ENCODE measurements at regions not wholly inside any gene's neighbourhood (a gene's known extent, or its start where the extent isn't known, plus 50 kb on each side); places are given as distances from the start of the nearest gene placed in this dataset.

- Mint-ChIP-seq H3K4me3 (ENCODE audit: unreplicated experiment) (no peak overlapping the region), H3K27ac (ENCODE audit: unreplicated experiment) (no peak overlapping the region), H3K36me3 (ENCODE audit: low read depth) (no peaks in the 10 kb centered on the region), H3K4me1 (ENCODE audit: low read depth) (peaks cover 31% of the 10 kb centered on the region), H3K9me3 (ENCODE audit: low read depth) (no peaks in the 10 kb centered on the region), H3K27me3 (ENCODE audit: low read depth) (no peaks in the 10 kb centered on the region)
- no peak for DNase-seq (ENCODE audit: low spot score)
- no peak for TF ChIP-seq CTCF (IDR thresholded peaks at IDR 0.05)
Measured at GRCh38 chr3:44068753-44069152, 172.9 kb upstream of the TOPAZ1 start.

- H3K4me1 Mint-ChIP-seq (ENCODE audit: low read depth), result peaks cover 29% of the 10 kb centered on the region
- H3K27ac Mint-ChIP-seq (ENCODE audit: unreplicated experiment), result no peak overlapping the region
- H3K9me3 Mint-ChIP-seq (ENCODE audit: low read depth), result no peaks in the 10 kb centered on the region
- no peak overlapping the region for H3K4me3 Mint-ChIP-seq (ENCODE audit: unreplicated experiment)
- no peak for DNase-seq (ENCODE audit: low spot score)
- no peaks in the 10 kb centered on the region for H3K27me3 Mint-ChIP-seq (ENCODE audit: low read depth)
- TF ChIP-seq CTCF (IDR thresholded peaks at IDR 0.05), result no peak
- H3K36me3 Mint-ChIP-seq (ENCODE audit: low read depth), result no peaks in the 10 kb centered on the region
Measured at GRCh38 chr3:44069276-44069675, 172.4 kb upstream of the TOPAZ1 start.

GRCh38 chr3:44070841-44071546 lies 170.7 kb upstream of the TOPAZ1 start:
- no peak for TF ChIP-seq CTCF (IDR thresholded peaks at IDR 0.05)

GRCh38 chr3:44072601-44073540 lies 168.8 kb upstream of the TOPAZ1 start:
- no peak overlapping the region for H3K4me3 Mint-ChIP-seq (ENCODE audit: unreplicated experiment)
- DNase-seq (ENCODE audit: low spot score), result no peak
- H3K36me3 Mint-ChIP-seq (ENCODE audit: low read depth), result no peaks in the 10 kb centered on the region
- TF ChIP-seq CTCF (IDR thresholded peaks at IDR 0.05), result no peak
- no peaks in the 10 kb centered on the region for H3K4me1 Mint-ChIP-seq (ENCODE audit: low read depth)
- no peaks in the 10 kb centered on the region for H3K27me3 Mint-ChIP-seq (ENCODE audit: low read depth)
- no peaks in the 10 kb centered on the region for H3K9me3 Mint-ChIP-seq (ENCODE audit: low read depth)
- H3K27ac Mint-ChIP-seq (ENCODE audit: unreplicated experiment), result no peak overlapping the region

More at GRCh38 chr3:44070841-44071546, 170.7 kb upstream of the TOPAZ1 start:
- H3K4me1 Mint-ChIP-seq (ENCODE audit: low read depth), result peaks cover 12% of the 10 kb centered on the region
- H3K4me3 Mint-ChIP-seq (ENCODE audit: unreplicated experiment), result no peak overlapping the region
- H3K27me3 Mint-ChIP-seq (ENCODE audit: low read depth), result no peaks in the 10 kb centered on the region
- DNase-seq (ENCODE audit: low spot score), result no peak
- H3K36me3 Mint-ChIP-seq (ENCODE audit: low read depth), result no peaks in the 10 kb centered on the region
- H3K9me3 Mint-ChIP-seq (ENCODE audit: low read depth), result no peaks in the 10 kb centered on the region
- no peak overlapping the region for H3K27ac Mint-ChIP-seq (ENCODE audit: unreplicated experiment)

- no peak for TF ChIP-seq CTCF (IDR thresholded peaks at IDR 0.05)
- no peaks in the 10 kb centered on the region for H3K36me3 Mint-ChIP-seq (ENCODE audit: low read depth)
- H3K4me3 Mint-ChIP-seq (ENCODE audit: unreplicated experiment), result no peak overlapping the region
- DNase-seq (ENCODE audit: low spot score), result no peak
- H3K27ac Mint-ChIP-seq (ENCODE audit: unreplicated experiment), result no peak overlapping the region
- H3K4me1 Mint-ChIP-seq (ENCODE audit: low read depth), result no peaks in the 10 kb centered on the region
- H3K9me3 Mint-ChIP-seq (ENCODE audit: low read depth), result no peaks in the 10 kb centered on the region
- H3K27me3 Mint-ChIP-seq (ENCODE audit: low read depth), result no peaks in the 10 kb centered on the region
Measured at GRCh38 chr3:44074181-44074580, 167.5 kb upstream of the TOPAZ1 start.

All from chondrocyte (in vitro differentiated cells).